ENCODE measurements at regions not wholly inside any gene's neighbourhood (a gene's known extent, or its start where the extent isn't known, plus 50 kb on each side); places are given as distances from the start of the nearest gene placed in this dataset.

DNA sequence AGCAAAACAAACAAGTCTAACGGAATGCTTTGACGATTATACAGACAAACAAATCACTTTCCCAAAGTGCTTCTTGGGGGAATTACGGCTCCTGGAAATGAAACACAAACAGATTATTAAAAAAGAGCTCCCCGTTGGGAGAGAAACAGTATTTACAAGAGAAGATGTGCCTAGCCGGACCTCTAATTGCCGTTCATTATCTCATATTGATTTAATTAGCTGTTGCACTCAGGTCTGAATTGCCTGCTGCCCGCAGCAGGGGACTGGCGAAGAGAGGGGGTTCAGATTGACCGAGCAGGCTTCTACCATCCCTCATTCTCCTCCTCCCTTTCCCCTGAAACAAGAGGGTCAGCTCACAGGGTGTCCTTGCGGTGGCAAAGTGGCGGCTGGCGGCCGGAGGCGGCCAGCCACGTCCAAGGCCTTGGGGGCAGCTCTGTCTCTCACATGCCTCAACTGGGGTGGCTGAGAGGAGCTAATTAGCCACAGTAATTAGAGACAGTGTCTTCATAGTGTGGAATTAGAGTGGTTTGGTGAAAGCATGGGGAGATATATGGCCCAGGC lies 295.1 kb downstream of the MIAT start:
- POLR2A ChIA-PET (ENCODE audit: partially characterized antibody) = no interaction called here
- no peaks in the 10 kb centered on the region for H3K4me1 Mint-ChIP-seq
- H3K36me3 Mint-ChIP-seq = no peaks in the 10 kb centered on the region
- Histone ChIP-seq H3K4me1 (ENCODE audit: insufficient read depth, low read length) (no peaks in the 10 kb centered on the region), H3K36me3 (ENCODE audit: insufficient read depth, low read length) (no peaks in the 10 kb centered on the region), H3K27ac (ENCODE audit: low read depth, low read length) (no peak overlapping the region), H3K4me3 (ENCODE audit: low read length in 2 of 2) (no peak overlapping the region), H3K27me3 (ENCODE audit: insufficient read depth, low read length) (no peaks in the 10 kb centered on the region), H3K9me3 (ENCODE audit: control insufficient read depth in 1 of 2, low read length in 2 of 2) (no peaks in the 10 kb centered on the region)
- intact Hi-C loops (cut with micrococcal nuclease) = no loop called here
- H3K27me3 Mint-ChIP-seq = peaks cover 20 to 21% of the 10 kb centered on the region in 2 donors
- DNase-seq = no peak
- peaks cover 0 to 3% (median 0%) of the 10 kb centered on the region in 8 donors for H3K9me3 Mint-ChIP-seq
- H3K4me3 Mint-ChIP-seq = no peak overlapping the region
- H3K27ac Mint-ChIP-seq = no peak overlapping the region
- CTCF ChIA-PET (ENCODE audit: partially characterized antibody) = no interaction called here

DNA sequence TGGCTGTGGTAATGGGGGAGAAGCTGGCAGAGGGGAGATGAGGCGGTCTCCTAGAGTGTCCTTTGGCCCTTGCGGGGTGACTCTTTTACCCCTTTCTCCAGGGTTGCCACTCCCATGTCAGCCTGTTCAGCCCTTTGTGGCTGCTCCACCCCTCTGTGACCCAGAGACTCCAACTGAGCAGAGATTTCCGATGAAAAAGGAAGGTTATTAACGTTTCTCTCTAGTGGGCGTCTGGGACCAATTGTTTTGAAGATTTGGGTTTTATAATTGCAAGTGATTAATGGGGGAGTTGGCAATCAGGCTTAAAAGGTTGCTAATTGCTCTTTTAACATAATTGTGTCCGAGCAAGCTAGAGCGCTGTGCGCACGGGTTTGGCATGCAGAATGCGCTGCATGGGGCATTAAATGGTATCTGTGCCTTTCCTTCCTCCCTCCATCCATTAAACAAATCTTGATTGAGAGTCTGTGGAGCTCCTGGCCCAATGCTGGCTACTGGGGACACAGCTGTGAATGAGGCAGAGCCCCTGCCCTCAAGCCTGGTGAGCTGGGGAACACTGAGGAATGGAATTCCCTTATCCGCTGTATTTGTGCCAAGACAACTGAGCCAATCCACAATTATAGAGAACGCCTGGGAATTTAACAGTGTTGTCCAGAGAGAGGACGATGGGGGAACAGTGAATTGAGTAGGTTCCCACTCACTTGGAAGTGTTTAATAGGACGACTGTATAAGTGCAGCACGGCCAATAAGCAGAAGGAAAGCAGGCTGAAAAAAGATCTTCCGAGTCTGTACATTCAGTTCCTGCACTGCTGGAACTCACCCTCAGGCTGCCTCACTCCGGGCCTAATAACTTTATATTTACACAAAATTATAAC lies 295.9 kb downstream of the MIAT start:
- ChIA-PET CTCF (ENCODE audit: partially characterized antibody) (no interaction called here), POLR2A (ENCODE audit: partially characterized antibody) (no interaction called here)
- H3K9me3 ChIP-seq (ENCODE audit: control insufficient read depth in 1 of 2, low read length in 2 of 2) = no peaks in the 10 kb centered on the region
- no peak for DNase-seq
- H3K4me3 ChIP-seq (ENCODE audit: low read length in 2 of 2) = no peak overlapping the region
- Mint-ChIP-seq H3K27me3 (peaks cover 20 to 21% of the 10 kb centered on the region in 2 donors), H3K36me3 (no peaks in the 10 kb centered on the region), H3K4me1 (no peaks in the 10 kb centered on the region), H3K4me3 (no peak overlapping the region), H3K27ac (no peak overlapping the region), H3K9me3 (peaks cover 0 to 3% (median 0%) of the 10 kb centered on the region in 8 donors)
- intact Hi-C loops (cut with micrococcal nuclease) = no loop called here
- H3K36me3 ChIP-seq (ENCODE audit: insufficient read depth, low read length) = no peaks in the 10 kb centered on the region
- H3K4me1 ChIP-seq (ENCODE audit: insufficient read depth, low read length) = no peaks in the 10 kb centered on the region
- no peaks in the 10 kb centered on the region for H3K27me3 ChIP-seq (ENCODE audit: insufficient read depth, low read length)
- no peak overlapping the region for H3K27ac ChIP-seq (ENCODE audit: low read depth, low read length)

DNA sequence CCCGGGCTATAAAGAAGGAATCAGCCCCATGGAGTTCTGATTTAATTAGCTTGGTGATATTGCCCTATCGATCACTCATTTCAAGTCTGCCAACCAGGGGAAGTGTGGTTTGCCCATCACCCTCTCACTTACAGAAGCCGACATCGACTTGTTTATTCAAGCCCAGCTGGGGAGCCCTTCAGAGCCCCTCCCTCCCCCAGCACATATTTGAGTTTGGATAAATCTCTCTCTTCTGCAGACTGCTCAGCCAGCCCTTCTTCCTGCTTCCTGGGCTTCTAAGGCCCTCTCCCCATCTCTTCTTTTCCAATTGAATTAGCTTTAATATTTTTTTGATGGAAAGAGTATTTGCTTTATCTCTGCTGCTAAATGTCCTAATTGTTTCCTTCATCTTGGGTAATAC lies 299.0 kb downstream of the MIAT start:
- Mint-ChIP-seq H3K27me3 (peaks cover 12 to 25% of the 10 kb centered on the region in 2 donors), H3K9me3 (peaks cover 0 to 3% (median 0%) of the 10 kb centered on the region in 8 donors), H3K36me3 (no peaks in the 10 kb centered on the region), H3K4me1 (no peaks in the 10 kb centered on the region), H3K27ac (no peak overlapping the region), H3K4me3 (no peak overlapping the region)
- Histone ChIP-seq H3K36me3 (ENCODE audit: insufficient read depth, low read length) (no peaks in the 10 kb centered on the region), H3K9me3 (ENCODE audit: control insufficient read depth in 1 of 2, low read length in 2 of 2) (no peaks in the 10 kb centered on the region), H3K27me3 (ENCODE audit: insufficient read depth, low read length) (no peaks in the 10 kb centered on the region), H3K27ac (ENCODE audit: low read depth, low read length) (no peak overlapping the region), H3K4me1 (ENCODE audit: insufficient read depth, low read length) (no peaks in the 10 kb centered on the region), H3K4me3 (ENCODE audit: low read length in 2 of 2) (no peak overlapping the region)
- DNase-seq = no peak
- CTCF ChIA-PET (ENCODE audit: partially characterized antibody) = no interaction called here
- POLR2A ChIA-PET (ENCODE audit: partially characterized antibody) = no interaction called here
- intact Hi-C loops (cut with micrococcal nuclease) = no loop called here

DNA sequence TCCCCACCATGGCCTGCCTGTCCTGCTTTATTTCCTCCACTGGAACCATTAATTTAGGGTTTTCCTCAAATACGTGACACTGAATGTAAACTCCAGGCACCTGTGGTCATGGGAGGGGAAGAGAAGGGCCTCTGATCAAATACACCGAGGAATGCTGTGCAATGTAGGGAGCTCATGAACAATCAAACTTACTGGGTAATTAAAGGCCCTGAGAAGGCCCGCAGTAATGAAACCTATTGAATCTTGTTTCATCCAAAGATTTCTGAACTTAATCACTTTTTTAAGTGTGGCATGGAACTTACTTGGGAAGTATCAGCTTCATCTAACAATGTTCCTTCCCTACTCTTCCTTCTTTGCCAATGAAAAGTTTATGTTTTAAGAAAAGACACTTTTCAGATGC lies 299.8 kb downstream of the MIAT start:
- no peak overlapping the region for H3K4me3 ChIP-seq (ENCODE audit: low read length in 2 of 2)
- Mint-ChIP-seq H3K27ac (no peak overlapping the region), H3K27me3 (peaks cover 6 to 19% of the 10 kb centered on the region in 2 donors), H3K36me3 (no peaks in the 10 kb centered on the region), H3K4me3 (no peak overlapping the region), H3K9me3 (peaks cover 0 to 3% (median 0%) of the 10 kb centered on the region in 8 donors), H3K4me1 (no peaks in the 10 kb centered on the region)
- no peak overlapping the region for H3K27ac ChIP-seq (ENCODE audit: low read depth, low read length)
- intact Hi-C loops (cut with micrococcal nuclease) = no loop called here
- H3K27me3 ChIP-seq (ENCODE audit: insufficient read depth, low read length) = no peaks in the 10 kb centered on the region
- no peaks in the 10 kb centered on the region for H3K4me1 ChIP-seq (ENCODE audit: insufficient read depth, low read length)
- POLR2A ChIA-PET (ENCODE audit: partially characterized antibody) = no interaction called here
- CTCF ChIA-PET (ENCODE audit: partially characterized antibody) = no interaction called here
- H3K9me3 ChIP-seq (ENCODE audit: control insufficient read depth in 1 of 2, low read length in 2 of 2) = no peaks in the 10 kb centered on the region
- H3K36me3 ChIP-seq (ENCODE audit: insufficient read depth, low read length) = no peaks in the 10 kb centered on the region
- no peak for DNase-seq

DNA sequence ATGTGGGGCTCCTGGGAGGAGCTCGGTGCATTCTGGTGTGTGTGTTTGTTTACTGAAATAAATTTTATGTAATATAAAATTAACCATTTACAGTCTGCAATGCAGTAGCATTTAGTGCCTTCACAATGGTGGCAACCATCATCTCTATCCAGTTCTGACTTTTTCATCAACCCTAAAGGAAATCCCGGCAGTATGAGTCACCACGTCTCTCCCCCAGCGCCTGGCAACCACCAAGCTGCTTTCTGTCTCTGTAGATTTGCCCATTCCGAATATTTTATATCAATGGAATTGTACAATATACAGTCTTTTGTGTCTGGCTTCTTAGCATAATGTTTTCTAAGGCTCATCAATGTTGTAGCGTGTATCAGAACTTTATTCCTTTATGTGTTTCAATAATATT lies 300.5 kb downstream of the MIAT start:
- no peaks in the 10 kb centered on the region for H3K9me3 ChIP-seq (ENCODE audit: control insufficient read depth in 1 of 2, low read length in 2 of 2)
- Mint-ChIP-seq H3K4me1 (no peaks in the 10 kb centered on the region), H3K27me3 (peaks cover 5 to 14% of the 10 kb centered on the region in 2 donors), H3K27ac (no peak overlapping the region), H3K9me3 (peaks cover 0 to 3% (median 0%) of the 10 kb centered on the region in 8 donors), H3K36me3 (no peaks in the 10 kb centered on the region), H3K4me3 (no peak overlapping the region)
- H3K4me3 ChIP-seq (ENCODE audit: low read length in 2 of 2) = no peak overlapping the region
- H3K27me3 ChIP-seq (ENCODE audit: insufficient read depth, low read length) = no peaks in the 10 kb centered on the region
- no peaks in the 10 kb centered on the region for H3K36me3 ChIP-seq (ENCODE audit: insufficient read depth, low read length)
- CTCF ChIA-PET (ENCODE audit: partially characterized antibody) = no interaction called here
- H3K4me1 ChIP-seq (ENCODE audit: insufficient read depth, low read length) = no peaks in the 10 kb centered on the region
- no peak overlapping the region for H3K27ac ChIP-seq (ENCODE audit: low read depth, low read length)
- no peak for DNase-seq
- intact Hi-C loops (cut with micrococcal nuclease) = no loop called here
- POLR2A ChIA-PET (ENCODE audit: partially characterized antibody) = no interaction called here

DNA sequence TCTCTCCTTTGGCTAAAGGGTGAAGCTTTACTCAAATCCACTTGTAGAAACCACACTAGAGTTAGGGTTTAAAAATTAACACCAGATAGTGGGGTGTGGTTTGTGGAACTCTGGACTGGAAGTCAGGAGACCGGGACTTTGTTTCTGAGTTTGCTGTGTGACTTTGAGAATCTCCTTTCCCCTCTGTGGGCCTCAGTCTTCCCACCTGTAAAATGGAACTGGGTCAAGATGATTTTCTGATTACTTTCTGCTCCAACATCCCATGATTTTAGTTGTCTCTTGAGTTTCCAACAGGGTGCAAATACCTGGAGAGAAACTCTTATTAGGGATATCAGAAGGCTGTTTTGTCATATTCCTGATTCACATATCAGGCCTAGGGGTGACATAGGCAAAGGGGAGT lies 301.0 kb downstream of the MIAT start:
- Mint-ChIP-seq H3K4me1 (no peaks in the 10 kb centered on the region), H3K27ac (no peak overlapping the region), H3K27me3 (peaks cover 5 to 14% of the 10 kb centered on the region in 2 donors), H3K4me3 (no peak overlapping the region), H3K36me3 (no peaks in the 10 kb centered on the region), H3K9me3 (peaks cover 0 to 3% (median 0%) of the 10 kb centered on the region in 8 donors)
- Histone ChIP-seq H3K9me3 (ENCODE audit: control insufficient read depth in 1 of 2, low read length in 2 of 2) (no peaks in the 10 kb centered on the region), H3K27me3 (ENCODE audit: insufficient read depth, low read length) (no peaks in the 10 kb centered on the region), H3K27ac (ENCODE audit: low read depth, low read length) (no peak overlapping the region), H3K4me1 (ENCODE audit: insufficient read depth, low read length) (no peaks in the 10 kb centered on the region), H3K36me3 (ENCODE audit: insufficient read depth, low read length) (no peaks in the 10 kb centered on the region), H3K4me3 (ENCODE audit: low read length in 2 of 2) (no peak overlapping the region)
- CTCF ChIA-PET (ENCODE audit: partially characterized antibody) = no interaction called here
- DNase-seq = no peak
- POLR2A ChIA-PET (ENCODE audit: partially characterized antibody) = no interaction called here
- intact Hi-C loops (cut with micrococcal nuclease) = no loop called here

DNA sequence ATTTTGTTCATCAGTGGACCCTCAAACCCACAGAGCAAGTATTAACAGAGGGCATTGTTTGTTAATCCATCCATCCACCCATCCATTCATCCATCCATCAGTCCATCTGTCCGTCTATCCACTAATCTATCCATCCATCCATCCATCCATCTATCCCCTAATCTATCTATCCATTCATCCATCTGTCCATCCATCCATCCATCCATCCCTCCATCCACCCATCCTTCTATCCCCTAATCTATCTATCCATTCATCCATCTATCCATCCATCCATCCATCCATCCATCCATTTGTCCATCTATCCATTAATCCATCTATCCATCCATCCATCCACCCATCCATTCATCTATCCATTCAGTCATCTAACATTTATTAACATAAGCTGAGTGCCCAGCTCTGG lies 307.3 kb downstream of the MIAT start:
- intact Hi-C loops (cut with micrococcal nuclease) = no loop called here
- no peaks in the 10 kb centered on the region for H3K27me3 ChIP-seq (ENCODE audit: insufficient read depth, low read length)
- no peak overlapping the region for H3K4me3 ChIP-seq (ENCODE audit: low read length in 2 of 2)
- no peaks in the 10 kb centered on the region for H3K36me3 ChIP-seq (ENCODE audit: insufficient read depth, low read length)
- ChIA-PET CTCF (ENCODE audit: partially characterized antibody) (no interaction called here), POLR2A (ENCODE audit: partially characterized antibody) (no interaction called here)
- Mint-ChIP-seq H3K36me3 (peaks cover 0 to 7% of the 10 kb centered on the region in 2 donors), H3K9me3 (peaks cover 0 to 10% (median 8%) of the 10 kb centered on the region in 8 donors), H3K4me3 (no peak overlapping the region), H3K27ac (no peak overlapping the region), H3K27me3 (peaks cover 0 to 5% of the 10 kb centered on the region in 2 donors), H3K4me1 (no peaks in the 10 kb centered on the region)
- no peak for DNase-seq
- no peaks in the 10 kb centered on the region for H3K4me1 ChIP-seq (ENCODE audit: insufficient read depth, low read length)
- no peaks in the 10 kb centered on the region for H3K9me3 ChIP-seq (ENCODE audit: control insufficient read depth in 1 of 2, low read length in 2 of 2)
- no peak overlapping the region for H3K27ac ChIP-seq (ENCODE audit: low read depth, low read length)

All from CD4-positive, alpha-beta memory T cell (primary cell).